HepG2 (cell line): ENCODE measurements at regions not wholly inside any gene's neighbourhood (a gene's known extent, or its start where the extent isn't known, plus 50 kb on each side); places are given as distances from the start of the nearest gene placed in this dataset.

Source experiments
- ATAC-seq: fragments of 200-7000 bp; cut with Tn5 transposase; 3 replicates; pipeline ENCODE4 v1.9.1; 2020; ENCODE audit warnings: mild to moderate bottlenecking, moderate library complexity
- BruUV-seq: library from RNA; stranded (reverse); fragments of 400-500 nt; replicated peaks from 2 replicates; lab custom pipeline; 2021; lab: Mats Ljungman, UMichigan
- CTCF ChIA-PET: fragments of 300-600 bp; formaldehyde crosslinking; extraction: SDS; loops from one replicate; lab custom pipeline; 2021; ENCODE audit warnings: low total read pairs, inconsistent platforms, low intra/inter-chr PET ratio; lab: Yijun Ruan, JAX
- POLR2A ChIA-PET: fragments of 350-600 bp; sonication (Branson Sonifier 250); formaldehyde crosslinking; loops from one replicate; lab custom pipeline; 2020; ENCODE audit warnings: antibody characterized with exemption, inconsistent platforms; lab: Yijun Ruan, JAX
- DNase-seq: peaks from one replicate; pipeline ENCODE4 v3.0.0-alpha.2; 2015; ENCODE audit warnings: low spot score
- FAIRE-seq: peaks from 3 replicates; lab custom pipeline; 2011; peaks lifted over from hg19 to GRCh38; lab: Jason Lieb, UNC
- H2AFZ ChIP-seq: one replicate; pipeline ENCODE4 v1.6.1; 2011; ENCODE audit warnings: low read length, inconsistent platforms
- H3K27ac ChIP-seq: fragments of 300-600 bp; 3 replicates; pipeline ENCODE4 v1.8.0; 2011; ENCODE audit warnings: mixed run types, mild to moderate bottlenecking, mixed read lengths, low read length, inconsistent platforms; ENCODE audit not compliant: insufficient read depth; ENCODE audit errors: extremely low read length
- H3K27me3 ChIP-seq, 2 experiments: fragments of 200-600 bp in 1 of 2; 2 replicates in 1 of 2; 3 replicates in 1 of 2; pipeline versions ENCODE4 v1.6.0 to v1.8.0; 2011; ENCODE audit warnings: low read length in 2 of 2, mild to moderate bottlenecking in 2 of 2, moderate library complexity in 2 of 2, inconsistent platforms in 1 of 2; ENCODE audit not compliant: insufficient read depth in 2 of 2, control insufficient read depth in 1 of 2
- H3K36me3 ChIP-seq, 2 experiments: fragments of 200-600 bp in 1 of 2; replicated peaks in 1 of 2; 2 replicates in 1 of 2; 3 replicates in 1 of 2; pipeline versions ENCODE4 v1.5.1 to v1.8.0; 2011; ENCODE audit warnings: low read length in 2 of 2, inconsistent platforms in 1 of 2; ENCODE audit not compliant: insufficient read depth in 2 of 2, control insufficient read depth in 1 of 2
- H3K4me1 ChIP-seq: 2 replicates; pipeline ENCODE4 v1.5.1; 2012; ENCODE audit warnings: low read length, inconsistent platforms; ENCODE audit not compliant: insufficient read depth
- H3K4me2 ChIP-seq: 2 replicates; pipeline ENCODE4 v1.6.0; 2011; ENCODE audit warnings: low read depth, low read length, inconsistent platforms
- H3K4me3 ChIP-seq, 3 experiments: fragments of 200-600 bp in 1 of 3; sonication (generic), shearing (Covaris generic) in 1 of 3; replicated peaks in 1 of 3; 2 replicates each; pipeline ENCODE4 v1.5.1; 2011 to 2016; ENCODE audit warnings: low read length in 3 of 3, inconsistent platforms in 2 of 3, low read depth in 2 of 3, mild to moderate bottlenecking in 2 of 3, control low read depth in 1 of 3, mixed read lengths in 1 of 3; ENCODE audit not compliant: insufficient read depth in 1 of 3
- H3K79me2 ChIP-seq: one replicate; pipeline ENCODE4 v1.6.1; 2011; ENCODE audit warnings: low read length, inconsistent platforms; ENCODE audit not compliant: insufficient read depth
- H3K9ac ChIP-seq: 2 replicates; pipeline ENCODE4 v1.6.0; 2011; ENCODE audit warnings: mild to moderate bottlenecking, low read depth, low read length, inconsistent platforms; ENCODE audit not compliant: insufficient read depth
- H3K9me3 ChIP-seq: 2 replicates; pipeline ENCODE4 v1.5.1; 2012; ENCODE audit warnings: mild to moderate bottlenecking, low read length
- H4K20me1 ChIP-seq: 2 replicates; pipeline ENCODE4 v1.6.0; 2011; ENCODE audit warnings: inconsistent platforms, mild to moderate bottlenecking, low read length, moderate library complexity; ENCODE audit not compliant: insufficient read depth
- EHMT2 ChIP-seq: fragments of 200-600 bp; sonication (generic); IDR thresholded peaks from 2 replicates; pipeline ENCODE4 v1.7.0; 2017; ENCODE audit warnings: antibody characterized with exemption, low read depth, low read length, borderline replicate concordance
- KMT2B ChIP-seq: IDR thresholded peaks from 2 replicates; pipeline ENCODE4 v1.6.1; 2016; ENCODE audit warnings: missing genetic modification reagents, missing compliant biosample characterization
- MTF1 ChIP-seq: sonication (generic); formaldehyde crosslinking; IDR thresholded peaks from 2 replicates; pipeline ENCODE4 v1.5.0; 2020; ENCODE audit warnings: missing genetic modification reagents
- MXI1 ChIP-seq: IDR thresholded peaks from 3 replicates; pipeline ENCODE4 v1.6.1; 2012; ENCODE audit warnings: low read depth, low read length, inconsistent platforms, borderline replicate concordance
- REXO4 ChIP-seq: sonication (generic); formaldehyde crosslinking; IDR thresholded peaks from 2 replicates; pipeline ENCODE4 v1.8.0; 2022; ENCODE audit warnings: missing genetic modification reagents, mild to moderate bottlenecking, borderline replicate concordance
- SAP130 ChIP-seq: IDR thresholded peaks from 2 replicates; pipeline ENCODE4 v1.6.1; 2016; ENCODE audit warnings: low read depth
- SIN3A ChIP-seq: IDR thresholded peaks from 2 replicates; pipeline ENCODE4 v1.6.1; 2011; ENCODE audit warnings: low read depth, mild to moderate bottlenecking, control low read depth, low read length, borderline replicate concordance
- SP1 ChIP-seq, 2 experiments: fragments of 450-650 bp in 1 of 2; sonication (generic) in 1 of 2; formaldehyde crosslinking in 1 of 2; IDR thresholded peaks; 2 replicates each; pipeline versions ENCODE4 v1.4.0 to v1.6.1; 2016 to 2020; ENCODE audit warnings: missing genetic modification reagents in 1 of 2
- STAT5B ChIP-seq: sonication (generic); formaldehyde crosslinking; IDR thresholded peaks from 2 replicates; pipeline ENCODE4 v1.4.0; 2020; ENCODE audit warnings: missing genetic modification reagents
- TAF15 ChIP-seq: fragments of 200-400 bp; formaldehyde crosslinking; IDR thresholded peaks from one replicate; pipeline ENCODE4 v1.6.1; 2018; ENCODE audit warnings: mild to moderate bottlenecking, low read depth, low read length; ENCODE audit not compliant: poor library complexity, severe bottlenecking
- ZFAT ChIP-seq: sonication (generic); formaldehyde crosslinking; conservative IDR thresholded peaks from 2 replicates; pipeline ENCODE4 v1.8.1; 2023; ENCODE audit warnings: missing genetic modification reagents, inconsistent platforms
- ZFP36 ChIP-seq: fragments of 150-350 bp; IDR thresholded peaks from 2 replicates; pipeline ENCODE4 v1.6.1; 2018; ENCODE audit warnings: borderline replicate concordance, low read length, low read depth; ENCODE audit not compliant: partially characterized antibody
- ZFP41 ChIP-seq: sonication (generic); formaldehyde crosslinking; IDR thresholded peaks from 2 replicates; pipeline ENCODE4 v1.4.0; 2020; ENCODE audit warnings: mild to moderate bottlenecking, missing genetic modification reagents, borderline replicate concordance
- ZKSCAN5 ChIP-seq: sonication (generic); formaldehyde crosslinking; IDR thresholded peaks from 2 replicates; pipeline ENCODE4 v1.5.1; 2020; ENCODE audit warnings: mild to moderate bottlenecking, missing genetic modification reagents
- ZNF343 ChIP-seq: sonication (generic); formaldehyde crosslinking; IDR thresholded peaks from 2 replicates; pipeline ENCODE4 v1.4.0; 2020; ENCODE audit warnings: mild to moderate bottlenecking, missing genetic modification reagents
- ZNF567 ChIP-seq: sonication (generic); formaldehyde crosslinking; IDR thresholded peaks from 2 replicates; pipeline ENCODE4 v1.8.1; 2023; ENCODE audit warnings: mild to moderate bottlenecking, missing genetic modification reagents, borderline replicate concordance
- ZNF724P ChIP-seq: sonication (generic); formaldehyde crosslinking; IDR thresholded peaks from 2 replicates; pipeline ENCODE4 v1.8.0; 2022; ENCODE audit warnings: missing genetic modification reagents, borderline replicate concordance
- WGBS: methylation state at CpG from one replicate; pipeline ENCODE4 v1.1.6; 2017; ENCODE audit warnings: low lambda C conversion rate; 5-methylcytosine and 5-hydroxymethylcytosine counted together
- in situ Hi-C: cut with HindIII; loops from 2 replicates; pipeline ENCODE4 v1.10.0; 2017; ENCODE audit warnings: low pct_unique_long_range_greater_than_20kb; ENCODE audit not compliant: extremely low pct_ligation_motif_present
- intact Hi-C: fragments of 100-400 bp; cut with micrococcal nuclease; formaldehyde crosslinking; loops from one replicate; pipeline ENCODE4 v1.10.0; 2022; ENCODE audit not compliant: unreplicated experiment
- TF ChIP-seq, protein P1 (sequence below): sonication (generic); formaldehyde crosslinking; IDR thresholded peaks from 2 replicates; pipeline ENCODE4 v1.4.0; 2020; ENCODE audit warnings: mild to moderate bottlenecking, missing genetic modification reagents
- TF ChIP-seq, protein P2 (sequence below): sonication (generic); formaldehyde crosslinking; conservative IDR thresholded peaks from 2 replicates; pipeline ENCODE4 v1.5.0; 2020; ENCODE audit warnings: missing genetic modification reagents

DNA sequence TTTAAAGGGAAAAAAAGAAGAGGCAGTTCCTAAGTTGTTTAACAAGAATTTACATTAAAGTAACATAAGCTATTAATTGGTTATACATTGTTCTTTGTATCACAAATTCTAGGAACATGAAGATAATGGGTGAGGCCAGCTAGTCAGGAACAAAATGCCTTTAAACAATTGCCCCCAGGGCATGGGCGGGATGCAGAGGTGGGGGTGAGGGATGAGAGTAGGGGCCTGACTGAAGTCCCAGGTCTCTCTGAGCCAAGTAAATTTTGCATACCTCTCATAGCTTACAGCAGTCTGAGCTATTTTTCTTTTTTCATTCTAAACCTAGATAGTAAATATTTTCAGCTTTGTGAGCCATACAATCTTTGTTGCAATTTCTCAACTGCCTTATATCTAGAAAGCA lies 77.8 kb upstream of the RNU6-1 start:
- ATAC-seq (no peak), DNase-seq (no peak), FAIRE-seq (no peak)
- no TSS peak for BruUV-seq
- Histone ChIP-seq H4K20me1 (no peaks in the 10 kb centered on the region), H3K4me2 (no peak overlapping the region)
- TF ChIP-seq ZKSCAN5 (CRISPR knock-in tag) = no peak
- no peak for TF ChIP-seq ZNF567 (CRISPR knock-in tag)
- TF ChIP-seq ZFAT (CRISPR knock-in tag) = no peak
- no peak for TF ChIP-seq KMT2B (CRISPR knock-in tag)
- no peak for TF ChIP-seq MTF1 (CRISPR knock-in tag)
- no peak for TF ChIP-seq SP1 (IDR thresholded peaks at IDR 0.05)
- TF ChIP-seq SP1 (CRISPR knock-in tag; IDR thresholded peaks at IDR 0.05) = no peak
- no peak for TF ChIP-seq ZNF343
- TF ChIP-seq, protein P1, sequence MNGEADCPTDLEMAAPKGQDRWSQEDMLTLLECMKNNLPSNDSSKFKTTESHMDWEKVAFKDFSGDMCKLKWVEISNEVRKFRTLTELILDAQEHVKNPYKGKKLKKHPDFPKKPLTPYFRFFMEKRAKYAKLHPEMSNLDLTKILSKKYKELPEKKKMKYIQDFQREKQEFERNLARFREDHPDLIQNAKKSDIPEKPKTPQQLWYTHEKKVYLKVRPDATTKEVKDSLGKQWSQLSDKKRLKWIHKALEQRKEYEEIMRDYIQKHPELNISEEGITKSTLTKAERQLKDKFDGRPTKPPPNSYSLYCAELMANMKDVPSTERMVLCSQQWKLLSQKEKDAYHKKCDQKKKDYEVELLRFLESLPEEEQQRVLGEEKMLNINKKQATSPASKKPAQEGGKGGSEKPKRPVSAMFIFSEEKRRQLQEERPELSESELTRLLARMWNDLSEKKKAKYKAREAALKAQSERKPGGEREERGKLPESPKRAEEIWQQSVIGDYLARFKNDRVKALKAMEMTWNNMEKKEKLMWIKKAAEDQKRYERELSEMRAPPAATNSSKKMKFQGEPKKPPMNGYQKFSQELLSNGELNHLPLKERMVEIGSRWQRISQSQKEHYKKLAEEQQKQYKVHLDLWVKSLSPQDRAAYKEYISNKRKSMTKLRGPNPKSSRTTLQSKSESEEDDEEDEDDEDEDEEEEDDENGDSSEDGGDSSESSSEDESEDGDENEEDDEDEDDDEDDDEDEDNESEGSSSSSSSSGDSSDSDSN (CRISPR knock-in tag) = no peak
- TF ChIP-seq SAP130 = no peak
- no peak for TF ChIP-seq EHMT2
- no peak for TF ChIP-seq STAT5B (CRISPR knock-in tag)
- TF ChIP-seq, protein P2, sequence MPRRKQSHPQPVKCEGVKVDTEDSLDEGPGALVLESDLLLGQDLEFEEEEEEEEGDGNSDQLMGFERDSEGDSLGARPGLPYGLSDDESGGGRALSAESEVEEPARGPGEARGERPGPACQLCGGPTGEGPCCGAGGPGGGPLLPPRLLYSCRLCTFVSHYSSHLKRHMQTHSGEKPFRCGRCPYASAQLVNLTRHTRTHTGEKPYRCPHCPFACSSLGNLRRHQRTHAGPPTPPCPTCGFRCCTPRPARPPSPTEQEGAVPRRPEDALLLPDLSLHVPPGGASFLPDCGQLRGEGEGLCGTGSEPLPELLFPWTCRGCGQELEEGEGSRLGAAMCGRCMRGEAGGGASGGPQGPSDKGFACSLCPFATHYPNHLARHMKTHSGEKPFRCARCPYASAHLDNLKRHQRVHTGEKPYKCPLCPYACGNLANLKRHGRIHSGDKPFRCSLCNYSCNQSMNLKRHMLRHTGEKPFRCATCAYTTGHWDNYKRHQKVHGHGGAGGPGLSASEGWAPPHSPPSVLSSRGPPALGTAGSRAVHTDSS (CRISPR knock-in tag) = no peak
- TF ChIP-seq SIN3A = no peak
- no peak for TF ChIP-seq ZFP36
- no peak for TF ChIP-seq TAF15
- no peak for TF ChIP-seq MXI1
- no peak for TF ChIP-seq ZFP41 (CRISPR knock-in tag)
- no peak for TF ChIP-seq ZNF724P (CRISPR knock-in tag)
- TF ChIP-seq REXO4 (CRISPR knock-in tag) = no peak
- TF ChIP-seq, all 625 proteins: peak for 0
- H3K36me3 ChIP-seq = no peaks in the 10 kb centered on the region
- H3K27ac ChIP-seq = peak overlapping the region; percentile 25
- POLR2A ChIA-PET = interaction anchor here (4.0 kb wide), 1 partner anchor 29 kb away, joined by 63 read pairs; no protein-coding TSS in a partner anchor
- CTCF ChIA-PET = no interaction called here
- no peak overlapping the region for H2AFZ ChIP-seq
- intact Hi-C loops (loop anchor here (5.0 kb wide), 1 partner anchor 45 kb away; no protein-coding TSS in a partner anchor), in situ Hi-C loops (no loop called here)
- no peaks in the 10 kb centered on the region for H3K79me2 ChIP-seq
- H3K9ac ChIP-seq = no peak overlapping the region
- H3K4me3 ChIP-seq = no peak overlapping the region
- H3K9me3 ChIP-seq = no peaks in the 10 kb centered on the region
- H3K4me1 ChIP-seq = peaks cover 83% of the 10 kb centered on the region
- H3K27me3 ChIP-seq = no peaks in the 10 kb centered on the region
- WGBS = 94% methylated on average over 1 of the region's 1 CpG
